ENCODE measurements at regions not wholly inside any gene's neighbourhood (a gene's known extent, or its start where the extent isn't known, plus 50 kb on each side); places are given as distances from the start of the nearest gene placed in this dataset.

- TF ChIP-seq POLR2A (IDR thresholded peaks at IDR 0.05; ENCODE audit: low read length) (no peak), GATA1 (IDR thresholded peaks at IDR 0.05; ENCODE audit: low read depth, low read length) (no peak)
Measured at GRCh38 chr6:118718903-118719302, 67.5 kb upstream of the CEP85L start.
